Uterus (tissue), 2 donors: ENCODE measurements at regions not wholly inside any gene's neighbourhood (a gene's known extent, or its start where the extent isn't known, plus 50 kb on each side); places are given as distances from the start of the nearest gene placed in this dataset.

Source experiments
- CTCF ChIP-seq, 4 experiments: fragments of 200-600 bp in 2 of 4; fragments of 450-650 bp in 2 of 4; sonication (generic) in 2 of 4; IDR thresholded peaks; one replicate each; pipeline ENCODE4 v1.5.1; 2016 to 2019; ENCODE audit warnings: antibody characterized with exemption in 4 of 4, mild to moderate bottlenecking in 2 of 4, moderate library complexity in 1 of 4
- POLR2A ChIP-seq, 2 donors: fragments of 450-650 bp; IDR thresholded peaks; one replicate each; pipeline ENCODE4 v1.6.1; 2016; ENCODE audit warnings: antibody characterized with exemption in 2 of 2, mild to moderate bottlenecking in 1 of 2, moderate library complexity in 1 of 2

DNA sequence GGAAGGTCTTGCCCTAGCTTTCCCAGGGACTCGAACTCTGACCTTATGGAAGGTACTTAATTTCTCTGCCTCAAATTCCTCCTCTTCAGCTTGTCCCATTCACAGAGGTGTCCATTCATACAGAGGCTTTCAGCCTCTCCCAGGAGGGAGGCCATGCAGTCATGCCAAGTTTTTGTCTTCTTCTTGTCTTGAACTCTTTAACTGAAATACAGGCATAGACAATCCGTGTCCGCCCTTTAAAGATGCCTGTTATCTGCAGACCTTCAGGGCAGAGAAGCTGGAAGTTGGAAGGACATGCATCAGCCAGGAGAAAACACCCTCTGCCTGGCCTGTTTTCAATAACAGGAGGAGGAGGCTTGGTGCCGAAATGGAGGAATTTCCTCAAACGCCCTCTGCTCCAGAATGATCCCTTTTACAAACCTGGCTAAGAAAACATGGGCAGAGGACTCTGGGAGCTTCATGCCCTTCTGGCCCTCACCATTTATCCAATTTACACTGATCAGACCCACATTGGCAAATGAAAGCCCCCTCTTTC, 308.3 kb downstream of the MYCN start:
- TF ChIP-seq CTCF (IDR thresholded peaks at IDR 0.05) (no peak), POLR2A (IDR thresholded peaks at IDR 0.05) (no peak)
